AG20443 (cell line): ENCODE measurements at regions not wholly inside any gene's neighbourhood (a gene's known extent, or its start where the extent isn't known, plus 50 kb on each side); places are given as distances from the start of the nearest gene placed in this dataset.
"Not testable (repeated sequence)": the region's sequence is repeated elsewhere in the genome, so short reads cannot be mapped to it uniquely, and the experiment has no call there.

Experiments used
- DNase-seq: peaks from one replicate; pipeline ENCODE4 v3.0.0; 2012; ENCODE audit warnings: low spot score, mixed read lengths

- DNase-seq = no peak
Observed at GRCh38 chr1:229155472-229155871, 115.4 kb upstream of the RAB4A start.

GRCh38 chr1:229156872-229157271 is 114.0 kb upstream of the RAB4A start:
- DNase-seq = peak; percentile 42

DNA sequence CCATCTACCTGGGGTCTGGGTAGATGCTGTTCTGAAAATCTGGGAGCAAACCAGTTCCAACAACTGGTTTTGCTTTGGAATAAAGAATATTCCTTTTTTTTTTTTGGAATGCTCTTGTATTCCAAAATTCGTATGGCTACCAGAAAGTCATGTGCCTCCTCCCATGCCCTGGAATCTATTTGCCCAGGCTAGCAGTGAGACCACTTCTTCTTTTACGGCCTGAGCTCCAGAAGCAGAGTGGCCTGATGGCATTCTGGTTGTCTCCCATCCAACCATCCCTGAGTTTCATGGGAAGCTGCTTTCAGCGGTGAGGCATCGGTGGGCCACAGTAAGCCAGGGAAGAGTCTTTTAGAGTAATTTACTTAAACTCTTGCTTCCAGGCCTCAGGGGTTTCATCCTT is 113.4 kb upstream of the RAB4A start:
- DNase-seq = no peak

GRCh38 chr1:229158341-229158921 is 112.5 kb upstream of the RAB4A start:
- DNase-seq = no peak

DNA sequence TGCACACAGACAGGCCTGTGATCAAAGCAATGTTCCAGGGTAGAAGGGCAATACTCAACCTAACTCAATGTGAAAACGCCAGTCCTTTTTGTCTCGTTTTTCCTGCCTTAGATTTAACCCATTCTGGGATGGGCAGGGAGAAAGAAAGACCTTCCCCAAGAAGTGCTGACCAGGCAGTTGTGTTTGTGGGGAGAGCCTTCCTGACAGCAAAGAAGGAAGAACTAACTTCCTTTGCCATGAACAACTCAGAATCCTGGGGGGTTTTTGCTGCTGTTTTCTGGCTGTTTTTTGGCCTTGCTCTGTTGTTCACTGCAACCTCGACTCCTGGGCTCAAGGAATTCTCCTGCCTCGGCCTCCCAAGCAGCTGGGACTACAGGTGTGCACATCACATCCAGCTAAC is 112.0 kb upstream of the RAB4A start:
- DNase-seq = no peak

DNA sequence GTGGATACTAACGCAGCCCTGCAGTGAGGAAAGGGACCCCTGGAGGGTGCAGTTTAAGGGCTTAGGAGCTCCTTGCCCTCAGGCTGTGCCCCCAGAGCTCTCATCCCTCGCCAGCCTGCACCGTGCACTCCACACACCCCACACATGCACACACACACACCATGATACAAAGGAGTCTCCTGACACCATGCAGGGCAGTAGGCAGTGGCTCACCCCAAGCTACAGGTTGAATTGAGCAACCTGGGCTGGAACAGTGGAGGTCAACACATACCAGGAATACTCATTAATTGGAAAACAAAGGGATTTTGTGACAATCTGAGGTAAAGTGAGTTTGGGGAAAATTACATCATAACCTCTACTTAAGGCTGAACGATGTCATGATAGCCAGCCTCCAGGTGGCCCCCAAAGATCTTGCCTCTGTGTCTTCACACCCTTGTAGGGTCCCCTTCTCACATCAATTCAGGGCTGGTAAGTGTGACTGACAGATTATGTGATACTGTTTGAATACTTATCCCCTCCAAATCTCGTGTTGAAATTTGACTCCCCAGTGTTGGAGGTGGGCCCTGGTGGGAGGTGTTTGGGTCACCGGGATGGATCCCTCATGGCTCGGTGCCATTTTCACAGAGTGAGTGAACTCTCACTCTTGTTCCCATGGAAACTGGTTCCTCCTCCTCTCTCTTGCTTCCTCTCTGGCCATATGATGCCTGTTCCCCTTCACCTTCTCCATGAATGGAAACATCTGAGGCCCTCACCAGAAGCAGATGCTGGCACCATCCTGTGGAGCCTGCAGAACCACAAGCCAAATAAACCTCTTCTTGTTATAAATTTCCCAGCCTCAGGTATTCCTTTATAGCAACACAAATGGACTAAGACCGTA is 111.0 kb upstream of the RAB4A start:
- no peak for DNase-seq

- no peak for DNase-seq
Observed at GRCh38 chr1:229161740-229162139, 109.2 kb upstream of the RAB4A start.

GRCh38 chr1:229162825-229163515 is 107.9 kb upstream of the RAB4A start:
- DNase-seq = no peak

- DNase-seq = no peak
Observed at GRCh38 chr1:229164348-229164747, 106.6 kb upstream of the RAB4A start.

GRCh38 chr1:229164836-229165735 is 105.8 kb upstream of the RAB4A start:
- no peak for DNase-seq

GRCh38 chr1:229167318-229167717 is 103.6 kb upstream of the RAB4A start:
- DNase-seq = no peak

- DNase-seq = no peak
Observed at GRCh38 chr1:229169399-229169798, 101.5 kb upstream of the RAB4A start.

- no peak for DNase-seq
Observed at GRCh38 chr1:229170274-229170673, 100.6 kb upstream of the RAB4A start.

DNA sequence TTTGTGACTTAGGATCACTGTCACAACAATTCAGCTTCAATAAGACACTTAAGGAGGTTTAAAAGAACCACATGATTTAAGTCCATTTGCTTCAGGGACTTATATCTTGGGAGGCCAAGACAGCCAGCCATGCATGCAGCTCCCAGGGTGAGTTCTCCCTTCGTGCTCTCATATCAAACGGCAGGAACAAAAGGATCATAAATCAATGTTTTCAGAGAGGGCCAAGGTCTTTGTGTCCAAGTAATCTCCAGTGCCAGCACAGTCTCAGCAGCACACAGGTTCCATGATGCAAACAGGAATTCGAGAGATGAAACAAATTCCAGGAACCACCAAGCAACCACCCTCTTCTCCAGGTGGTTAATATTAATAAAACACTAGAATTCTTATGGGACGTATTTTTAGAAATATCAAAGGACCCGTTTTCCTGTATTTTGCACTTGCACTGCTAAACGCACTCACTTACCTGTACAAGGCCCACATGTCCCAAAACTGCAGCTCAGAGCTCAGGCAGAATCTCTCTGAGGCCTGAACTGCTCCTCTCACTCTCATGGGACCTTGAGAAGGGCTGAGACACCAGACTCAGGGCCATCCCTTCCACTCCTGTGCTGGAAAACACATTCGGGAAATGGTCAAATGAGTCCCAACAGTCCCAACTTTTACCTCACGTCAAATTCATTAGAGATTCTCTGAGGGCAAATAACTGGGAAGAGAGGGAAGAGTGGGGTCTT is 100.0 kb upstream of the RAB4A start:
- no peak for DNase-seq

DNA sequence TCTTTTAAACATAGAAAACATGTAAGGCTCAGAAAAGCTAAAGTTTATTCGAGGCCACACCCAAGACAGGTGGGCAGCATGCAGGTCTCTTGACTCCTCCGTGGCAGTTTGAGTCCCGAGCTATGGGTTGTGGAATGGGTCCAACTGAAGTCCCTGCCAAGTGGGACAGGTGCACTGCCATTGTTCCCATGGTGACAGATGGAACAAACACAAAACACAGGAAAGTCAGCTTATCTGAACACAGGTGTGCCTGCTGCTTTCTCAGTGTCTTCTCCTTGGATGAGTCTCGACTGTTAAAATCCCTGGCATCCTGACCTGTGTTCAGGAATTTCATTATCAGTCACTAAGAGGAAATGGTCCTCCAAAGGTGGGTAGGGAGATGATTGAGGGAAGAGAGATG is 99.0 kb upstream of the RAB4A start:
- DNase-seq = no peak

DNA sequence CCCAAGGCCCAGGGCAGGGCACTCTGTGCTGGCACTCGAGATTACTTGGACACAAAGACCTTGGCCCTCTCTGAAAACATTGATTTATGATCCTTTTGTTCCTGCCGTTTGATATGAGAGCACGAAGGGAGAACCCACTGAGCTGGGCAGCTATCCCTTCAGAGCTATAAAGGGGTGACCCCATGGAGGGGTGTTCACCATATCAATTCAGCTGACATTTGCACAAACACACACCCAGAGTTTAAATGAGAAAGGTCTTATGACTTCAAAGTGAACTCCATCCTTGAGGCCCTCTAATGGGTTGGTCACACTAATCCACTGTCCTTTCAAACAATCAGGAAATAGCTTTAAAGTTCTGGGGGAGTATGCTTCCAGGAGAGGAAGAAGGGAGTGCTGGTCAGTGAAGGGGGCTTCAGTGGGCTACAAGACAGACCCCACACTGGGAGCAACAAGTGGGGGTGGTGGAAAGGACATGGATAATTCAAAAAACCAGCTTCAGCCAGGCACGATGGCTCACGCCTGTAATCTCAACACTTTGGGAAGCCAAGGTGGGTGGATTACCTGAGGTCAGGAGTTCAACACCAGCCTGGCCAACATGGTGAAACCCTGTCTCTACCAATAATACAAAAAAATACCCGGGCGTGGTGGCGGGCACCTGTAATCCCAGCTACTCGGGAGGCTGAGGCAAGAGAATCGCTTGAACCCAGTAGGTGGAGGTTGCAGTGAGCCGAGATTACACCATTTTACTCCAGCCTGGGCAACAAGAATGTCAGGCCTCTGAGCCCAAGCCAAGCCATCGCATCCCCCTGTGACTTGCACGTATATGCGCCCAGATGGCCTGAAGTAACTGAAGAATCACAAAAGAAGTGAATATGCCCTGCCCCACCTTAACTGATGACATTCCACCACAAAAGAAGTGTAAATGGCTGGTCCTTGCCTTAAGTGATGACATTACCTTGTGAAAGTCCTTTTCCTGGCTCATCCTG is 97.1 kb upstream of the RAB4A start:
- DNase-seq = not testable (repeated sequence)

DNA sequence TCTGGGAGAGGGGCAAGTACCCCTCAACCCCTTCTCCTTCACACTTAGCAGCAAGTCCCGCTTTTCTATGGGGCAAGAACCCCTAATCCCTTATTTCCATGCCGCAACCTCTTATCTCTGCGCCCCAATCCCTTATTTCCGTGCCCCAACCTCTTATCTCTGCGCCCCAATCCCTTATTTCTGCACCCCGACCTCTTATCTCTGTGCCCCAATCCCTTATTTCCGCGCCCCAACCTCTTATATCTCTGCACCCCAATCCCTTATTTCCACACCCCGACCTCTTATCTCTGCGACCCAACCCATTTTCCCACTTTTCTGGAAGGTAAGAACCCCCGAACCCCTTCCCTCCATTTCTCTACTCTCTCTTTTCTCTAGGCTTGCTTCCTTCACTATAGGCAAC is 95.6 kb upstream of the RAB4A start:
- DNase-seq = not testable (repeated sequence)

DNA sequence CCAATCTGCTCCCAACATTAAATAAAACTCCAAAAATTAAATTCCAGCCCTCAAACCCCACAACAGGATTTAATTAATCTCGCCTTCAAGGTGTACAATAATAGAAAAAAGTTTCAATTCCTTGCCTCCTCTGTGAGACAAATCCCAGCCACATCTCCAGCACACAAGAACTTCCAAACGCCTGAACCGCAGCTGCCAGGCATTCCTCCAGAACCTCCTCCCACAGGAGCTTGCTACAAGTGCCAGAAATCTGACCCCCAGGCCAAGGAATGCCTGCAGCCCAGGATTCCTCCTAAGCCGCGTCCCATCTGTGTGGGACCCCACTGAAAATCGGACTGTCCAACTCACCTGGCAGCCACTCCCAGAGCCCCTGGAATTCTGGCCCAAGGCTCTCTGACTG is 94.5 kb upstream of the RAB4A start:
- DNase-seq = not testable (repeated sequence)

DNA sequence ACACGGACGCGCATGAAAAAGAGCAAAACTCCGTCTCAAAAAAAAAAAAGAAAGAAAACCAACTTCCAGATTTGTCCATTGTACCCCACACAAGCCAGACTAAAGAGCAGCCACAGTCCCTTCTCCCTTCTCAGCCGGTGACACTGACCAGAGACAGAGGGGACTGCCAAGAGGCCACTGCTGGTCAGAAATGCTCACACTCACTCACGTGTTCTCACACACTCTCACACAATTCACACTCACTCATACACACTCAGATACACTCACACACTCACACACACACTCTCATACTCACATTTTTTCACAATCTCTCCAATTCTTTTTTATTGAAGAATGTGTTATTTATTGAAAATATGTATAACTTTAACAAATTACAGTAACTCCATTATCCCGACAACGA is 90.8 kb upstream of the RAB4A start:
- DNase-seq = no peak

DNA sequence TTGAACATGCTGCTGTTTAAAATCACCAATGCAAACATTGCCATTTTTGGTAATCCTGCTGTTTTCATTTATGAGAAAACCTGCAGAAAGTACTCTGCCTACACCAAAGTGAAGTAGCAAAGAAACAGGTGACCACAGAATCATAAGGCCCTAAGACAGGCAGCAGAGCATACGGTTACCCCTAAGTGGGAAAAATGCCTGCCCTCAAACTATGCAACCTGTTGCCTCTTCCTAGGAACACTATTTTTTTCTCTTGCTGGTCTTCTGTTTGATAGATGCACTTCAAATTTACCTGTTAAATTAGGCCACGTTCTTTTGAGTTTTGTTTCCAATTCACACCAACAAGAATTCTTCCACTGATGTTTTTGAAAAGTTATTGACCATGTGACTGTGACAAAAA is 89.5 kb upstream of the RAB4A start:
- no peak for DNase-seq
